NT2/D1 (cell line): ENCODE measurements at regions not wholly inside any gene's neighbourhood (a gene's known extent, or its start where the extent isn't known, plus 50 kb on each side); places are given as distances from the start of the nearest gene placed in this dataset.
"Not testable (repeated sequence)": the region's sequence is repeated elsewhere in the genome, so short reads cannot be mapped to it uniquely, and the experiment has no call there.

ENCODE experiments used
- DNase-seq: peaks from one replicate; pipeline ENCODE4 v3.0.0-alpha.2; 2011; ENCODE audit warnings: low read depth, low spot score
- H3K27me3 ChIP-seq: 2 replicates; pipeline ENCODE4 v1.6.0; 2011; ENCODE audit warnings: mild to moderate bottlenecking; ENCODE audit not compliant: insufficient read length, insufficient read depth
- H3K36me3 ChIP-seq: 2 replicates; pipeline ENCODE4 v1.6.1; 2011; ENCODE audit warnings: mild to moderate bottlenecking, low read length, mixed read lengths; ENCODE audit not compliant: insufficient read depth, insufficient read length
- H3K4me1 ChIP-seq: 2 replicates; pipeline ENCODE4 v1.5.1; 2011; ENCODE audit not compliant: insufficient read depth, insufficient read length
- H3K4me3 ChIP-seq: 2 replicates; pipeline ENCODE4 v1.5.1; 2011; ENCODE audit warnings: low read depth; ENCODE audit not compliant: insufficient read length
- H3K9ac ChIP-seq: 2 replicates; pipeline ENCODE4 v1.6.0; 2011; ENCODE audit warnings: low read depth; ENCODE audit not compliant: insufficient read length
- H3K9me3 ChIP-seq: 2 replicates; pipeline ENCODE4 v1.5.1; 2011; ENCODE audit warnings: mild to moderate bottlenecking, low read length; ENCODE audit not compliant: insufficient read depth
- SUZ12 ChIP-seq: IDR thresholded peaks from 2 replicates; pipeline ENCODE4 v1.6.1; 2011; ENCODE audit not compliant: insufficient read length, insufficient read depth; ENCODE audit errors: extremely low read depth
- YY1 ChIP-seq: IDR thresholded peaks from 2 replicates; pipeline ENCODE4 v1.6.1; 2011; ENCODE audit not compliant: insufficient read length, insufficient read depth
- ZNF274 ChIP-seq: IDR thresholded peaks from 2 replicates; pipeline ENCODE4 v1.6.1; 2011; ENCODE audit warnings: mild to moderate bottlenecking, low read depth, low read length

DNA sequence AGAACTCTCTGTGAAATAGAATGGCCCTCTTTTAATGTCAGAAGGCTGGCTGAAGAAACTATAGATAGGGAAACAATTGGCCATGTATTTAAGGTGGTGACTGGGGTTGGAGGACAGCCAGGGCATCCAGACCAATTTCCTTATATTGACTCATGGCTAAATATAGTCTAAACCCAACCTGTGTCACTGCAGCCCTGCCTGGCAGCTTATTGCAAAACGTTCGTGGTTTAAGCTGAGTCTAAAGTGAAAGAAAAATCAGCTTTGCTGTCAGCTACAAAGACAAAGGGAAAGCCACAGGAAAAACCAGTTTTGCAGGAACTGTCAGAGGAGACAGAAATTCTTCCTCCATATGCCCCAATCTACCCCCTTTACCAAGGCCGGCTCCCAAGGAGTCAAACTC, 902.8 kb upstream of the NDST4 start:
- peaks cover 49% of the 10 kb centered on the region for H3K9me3 ChIP-seq
- no peak overlapping the region for H3K4me3 ChIP-seq
- TF ChIP-seq SUZ12 (no peak), YY1 (no peak), ZNF274 (no peak)
- H3K27me3 ChIP-seq: no peaks in the 10 kb centered on the region
- H3K4me1 ChIP-seq: no peaks in the 10 kb centered on the region
- H3K36me3 ChIP-seq: no peaks in the 10 kb centered on the region
- no peak for DNase-seq
- no peak overlapping the region for H3K9ac ChIP-seq

DNA sequence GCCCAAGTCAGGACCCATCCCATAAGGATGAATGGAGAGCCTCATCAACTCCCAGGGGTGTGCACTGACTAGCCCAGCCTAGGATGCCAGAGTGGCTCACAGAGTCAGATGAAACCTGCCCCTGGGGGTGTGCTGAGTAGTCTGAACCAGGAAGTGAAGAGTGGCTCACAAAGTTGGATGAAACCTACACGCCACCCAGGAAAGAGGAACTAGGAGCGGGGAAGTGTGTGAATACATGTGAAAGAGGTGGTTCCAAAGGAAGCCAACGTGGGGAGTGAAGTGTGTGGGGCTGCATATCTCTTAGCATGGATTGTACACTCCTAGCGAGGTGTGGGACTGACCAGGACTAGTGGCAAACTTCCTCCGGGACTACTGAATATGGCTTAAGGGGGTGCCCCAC, 902.1 kb upstream of the NDST4 start:
- no peak for DNase-seq
- H3K4me3 ChIP-seq: no peak overlapping the region
- no peak overlapping the region for H3K9ac ChIP-seq
- no peaks in the 10 kb centered on the region for H3K36me3 ChIP-seq
- peaks cover 42% of the 10 kb centered on the region for H3K9me3 ChIP-seq
- no peaks in the 10 kb centered on the region for H3K4me1 ChIP-seq
- TF ChIP-seq YY1 (no peak), ZNF274 (no peak), SUZ12 (no peak)
- H3K27me3 ChIP-seq: no peaks in the 10 kb centered on the region

DNA sequence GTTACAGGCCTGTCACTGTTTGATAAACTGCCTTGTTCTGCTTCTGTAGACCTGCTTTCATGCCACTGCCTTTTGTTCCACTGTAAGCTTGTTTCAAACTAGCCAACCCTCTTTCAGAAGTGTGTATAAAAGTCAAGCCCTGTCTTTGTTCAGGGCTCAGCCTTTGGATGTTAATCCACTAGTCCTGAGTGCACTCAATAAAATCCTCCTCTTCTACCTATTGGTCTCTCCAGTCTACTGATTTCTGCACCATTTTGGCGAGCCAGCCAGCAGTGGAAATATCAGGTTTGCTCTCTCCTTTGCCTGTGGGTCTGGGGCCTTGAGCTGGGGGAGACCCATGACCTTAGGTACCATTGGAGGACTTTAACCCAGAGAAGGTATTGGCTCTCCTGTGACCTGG, 901.6 kb upstream of the NDST4 start:
- TF ChIP-seq ZNF274: no peak
- no peak for TF ChIP-seq SUZ12
- TF ChIP-seq YY1: no peak
- Histone ChIP-seq H3K4me1 (no peaks in the 10 kb centered on the region), H3K9ac (no peak overlapping the region), H3K27me3 (no peaks in the 10 kb centered on the region), H3K36me3 (no peaks in the 10 kb centered on the region), H3K4me3 (no peak overlapping the region), H3K9me3 (peaks cover 37% of the 10 kb centered on the region)
- DNase-seq: no peak

DNA sequence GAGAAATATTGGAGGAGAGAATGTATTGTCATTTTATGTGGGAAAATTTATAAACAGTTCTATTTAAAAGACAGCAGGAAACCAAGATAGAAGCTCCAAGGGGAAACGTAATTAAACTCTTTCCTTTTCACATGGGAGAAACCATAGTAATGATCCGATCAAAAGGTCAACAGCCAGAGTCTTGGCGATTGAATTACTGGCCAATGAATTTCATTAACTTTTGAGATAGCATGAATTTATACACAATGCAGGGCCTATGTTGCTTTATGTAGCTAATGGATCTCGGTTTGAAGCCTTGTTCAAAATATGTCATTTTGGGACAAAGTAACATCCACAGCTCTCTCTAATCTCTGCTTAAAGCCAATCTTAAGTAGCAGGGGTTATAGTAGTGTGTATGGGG, 897.5 kb upstream of the NDST4 start:
- Histone ChIP-seq H3K9ac (no peak overlapping the region), H3K4me1 (no peaks in the 10 kb centered on the region), H3K9me3 (peaks cover 17% of the 10 kb centered on the region), H3K27me3 (no peaks in the 10 kb centered on the region), H3K36me3 (no peaks in the 10 kb centered on the region), H3K4me3 (no peak overlapping the region)
- TF ChIP-seq ZNF274 (no peak), YY1 (no peak), SUZ12 (no peak)
- no peak for DNase-seq

DNA sequence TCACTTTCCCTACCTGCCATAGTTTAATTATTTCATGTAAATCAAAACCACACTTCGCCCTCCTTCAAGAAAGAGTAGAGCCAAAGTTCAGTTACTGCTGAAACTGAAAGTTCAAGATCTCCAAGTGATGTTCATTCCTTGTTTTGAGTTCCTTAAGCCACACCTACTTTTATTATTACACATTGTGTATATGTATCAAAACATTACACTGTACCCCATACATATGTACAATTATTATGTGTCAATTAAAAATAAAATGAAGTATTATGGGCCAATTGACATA, 892.3 kb upstream of the NDST4 start:
- Histone ChIP-seq H3K4me3 (no peak overlapping the region), H3K27me3 (no peaks in the 10 kb centered on the region), H3K9ac (no peak overlapping the region), H3K9me3 (no peaks in the 10 kb centered on the region), H3K36me3 (no peaks in the 10 kb centered on the region), H3K4me1 (no peaks in the 10 kb centered on the region)
- no peak for DNase-seq
- TF ChIP-seq SUZ12: no peak
- no peak for TF ChIP-seq ZNF274
- no peak for TF ChIP-seq YY1

DNA sequence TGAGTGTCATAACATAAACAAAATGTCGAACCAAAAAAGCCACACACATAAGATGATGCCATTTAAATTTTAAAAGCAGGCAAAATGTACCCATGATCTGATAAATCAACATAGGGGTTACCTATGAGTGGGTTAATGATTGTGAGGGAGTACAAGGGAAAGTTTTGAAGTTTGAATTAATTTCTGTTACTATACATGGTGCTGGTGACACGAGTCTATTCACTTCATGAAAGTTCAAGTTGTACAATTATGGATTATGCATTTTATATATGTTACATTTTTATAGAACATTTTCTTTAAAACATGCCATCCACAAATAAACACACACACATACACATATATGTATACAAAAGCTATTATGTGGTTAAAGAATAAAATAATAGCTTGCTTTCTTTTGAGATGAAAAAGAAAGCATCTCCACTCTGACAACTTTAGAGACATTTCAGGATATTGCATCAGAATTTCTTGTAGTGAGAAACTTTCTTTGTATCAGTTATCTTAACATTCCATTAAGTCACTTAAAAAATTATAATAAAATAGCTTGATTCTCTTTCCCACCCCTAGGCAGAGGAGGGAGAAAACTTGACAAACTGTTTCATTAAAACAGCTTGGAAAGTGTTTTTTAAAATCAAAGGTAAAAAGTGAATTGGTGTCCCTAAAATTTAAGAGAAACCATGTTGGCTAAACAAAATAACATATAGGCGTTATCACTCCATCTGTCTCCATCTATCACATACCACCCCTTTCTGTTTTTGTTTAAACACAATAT, 891.8 kb upstream of the NDST4 start:
- TF ChIP-seq SUZ12 (no peak), ZNF274 (no peak), YY1 (no peak)
- no peak for DNase-seq

DNA sequence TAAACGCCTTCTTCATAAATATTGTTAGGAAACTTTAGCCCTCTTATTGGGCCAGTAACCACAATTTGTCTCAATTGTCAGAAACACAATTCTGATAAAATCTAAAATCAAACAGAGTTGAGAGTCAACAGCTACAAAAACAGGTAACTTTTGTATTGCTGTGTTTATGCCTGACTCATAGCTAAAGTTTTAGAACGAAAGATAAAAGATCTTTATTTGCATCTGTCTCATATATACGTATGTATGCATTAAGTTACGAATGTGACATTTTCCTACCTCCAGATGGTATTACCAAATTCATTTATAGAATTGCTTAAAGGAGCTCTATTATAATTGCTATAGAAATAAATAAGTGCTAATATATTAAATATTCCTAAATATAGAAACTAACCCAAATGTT, 887.9 kb upstream of the NDST4 start:
- H3K36me3 ChIP-seq: no peaks in the 10 kb centered on the region
- H3K9me3 ChIP-seq: no peaks in the 10 kb centered on the region
- TF ChIP-seq ZNF274 (no peak), SUZ12 (no peak), YY1 (no peak)
- no peak overlapping the region for H3K9ac ChIP-seq
- no peak overlapping the region for H3K4me3 ChIP-seq
- H3K4me1 ChIP-seq: no peaks in the 10 kb centered on the region
- DNase-seq: no peak
- no peaks in the 10 kb centered on the region for H3K27me3 ChIP-seq

More for the DNA sequence above, 891.8 kb upstream of the NDST4 start:
- Histone ChIP-seq H3K9ac (no peak overlapping the region), H3K27me3 (no peaks in the 10 kb centered on the region), H3K36me3 (no peaks in the 10 kb centered on the region), H3K9me3 (no peaks in the 10 kb centered on the region), H3K4me1 (no peaks in the 10 kb centered on the region), H3K4me3 (no peak overlapping the region)

DNA sequence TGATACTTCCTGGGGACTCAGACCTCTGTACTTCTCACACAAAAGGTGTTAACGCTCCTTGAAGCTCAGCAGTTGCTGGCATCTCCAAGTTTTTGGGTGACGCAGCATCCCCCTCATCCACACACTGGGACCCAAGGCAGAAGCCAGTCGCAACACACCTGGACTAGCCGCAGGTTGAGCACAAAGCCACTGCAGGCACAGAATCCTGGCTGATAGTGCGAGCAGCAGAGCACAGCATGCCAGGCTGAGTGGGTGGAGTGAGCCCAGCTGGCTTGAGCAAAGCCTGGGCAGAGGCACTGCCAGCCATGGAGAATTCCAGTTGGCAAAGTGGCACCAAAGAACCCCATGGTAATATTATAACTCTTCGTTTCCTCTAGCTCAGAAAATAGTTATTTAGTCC, 873.2 kb upstream of the NDST4 start:
- no peaks in the 10 kb centered on the region for H3K4me1 ChIP-seq
- H3K9ac ChIP-seq: no peak overlapping the region
- H3K9me3 ChIP-seq: peaks cover 12% of the 10 kb centered on the region; the same call in 1 of the 2 replicates
- no peak for DNase-seq
- no peaks in the 10 kb centered on the region for H3K36me3 ChIP-seq
- TF ChIP-seq YY1: no peak
- no peak for TF ChIP-seq ZNF274
- no peak for TF ChIP-seq SUZ12
- no peak overlapping the region for H3K4me3 ChIP-seq
- H3K27me3 ChIP-seq: no peaks in the 10 kb centered on the region

DNA sequence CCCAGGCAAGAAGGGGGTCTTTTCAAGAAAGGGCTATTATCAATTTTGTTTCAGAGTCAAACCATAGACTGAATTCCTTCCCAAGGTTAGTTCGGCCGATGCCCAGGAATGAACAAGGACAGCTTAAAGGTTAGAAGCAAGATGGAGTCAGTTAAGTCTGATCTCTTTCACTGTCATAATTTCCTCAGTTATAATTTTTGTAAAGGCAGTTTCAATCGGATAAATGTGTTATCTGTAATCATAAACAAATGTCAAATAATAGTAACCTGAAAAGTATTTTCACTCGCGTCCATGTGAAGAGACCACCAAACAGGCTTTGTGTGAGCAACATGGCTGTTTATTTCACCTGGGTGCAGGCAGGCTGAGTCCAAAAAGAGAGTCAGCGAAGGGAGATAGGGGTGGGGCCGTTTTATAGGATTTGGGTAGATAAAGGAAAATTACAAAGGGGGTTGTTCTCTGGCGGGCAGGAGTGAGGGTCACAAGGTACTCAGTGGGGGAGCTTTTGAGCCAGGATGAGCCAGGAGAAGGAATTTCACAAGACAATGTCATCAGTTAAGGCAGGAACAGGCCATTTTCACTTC, 862.1 kb upstream of the NDST4 start:
- not testable (repeated sequence) for H3K4me1 ChIP-seq, DNase-seq, H3K9ac ChIP-seq, H3K27me3 ChIP-seq, H3K9me3 ChIP-seq, H3K36me3 ChIP-seq, H3K4me3 ChIP-seq
